CD8-positive, alpha-beta memory T cell (primary cell): ENCODE measurements at regions not wholly inside any gene's neighbourhood (a gene's known extent, or its start where the extent isn't known, plus 50 kb on each side); places are given as distances from the start of the nearest gene placed in this dataset.

Source experiments
- CTCF ChIA-PET: fragments of 350-600 bp; sonication (Branson Sonifier 250); formaldehyde crosslinking; loops from one replicate; lab custom pipeline; 2021; ENCODE audit warnings: antibody characterized with exemption; lab: Charles Lee
- POLR2A ChIA-PET: fragments of 350-600 bp; sonication (Branson Sonifier 250); formaldehyde crosslinking; loops from one replicate; lab custom pipeline; 2021; ENCODE audit warnings: antibody characterized with exemption; lab: Charles Lee
- DNase-seq, 5 donors: peaks; one replicate each; pipeline versions ENCODE4 v3.0.0 to v3.0.0-alpha.2; 2020 to 2022; ENCODE audit warnings: mixed read lengths in 1 of 5
- H3K27ac ChIP-seq: one replicate; pipeline ENCODE4 v1.7.0; 2013; ENCODE audit warnings: low read depth, mild to moderate bottlenecking, low read length, moderate library complexity
- H3K27me3 ChIP-seq: 2 replicates; pipeline ENCODE4 v1.7.0; 2013; ENCODE audit warnings: low read length, mild to moderate bottlenecking; ENCODE audit not compliant: insufficient read depth, poor library complexity, severe bottlenecking
- H3K36me3 ChIP-seq: 2 replicates; pipeline ENCODE4 v1.7.0; 2013; ENCODE audit warnings: mild to moderate bottlenecking, low read length, moderate library complexity; ENCODE audit not compliant: insufficient read depth
- H3K4me1 ChIP-seq: 2 replicates; pipeline ENCODE4 v1.7.0; 2013; ENCODE audit warnings: mild to moderate bottlenecking, low read length, moderate library complexity; ENCODE audit not compliant: insufficient read depth
- H3K4me3 ChIP-seq: 2 replicates; pipeline ENCODE4 v1.7.0; 2013; ENCODE audit warnings: mild to moderate bottlenecking, low read length
- H3K9me3 ChIP-seq: 2 replicates; pipeline ENCODE4 v1.7.0; 2013; ENCODE audit warnings: mild to moderate bottlenecking, low read length
- H3K27ac Mint-ChIP-seq, 8 donors: one replicate each; pipeline ENCODE4 v1.8.0; 2020 to 2021; ENCODE audit warnings: mixed read lengths in 8 of 8, mild to moderate bottlenecking in 6 of 8, inconsistent platforms in 3 of 8, moderate library complexity in 3 of 8
- H3K27me3 Mint-ChIP-seq, 2 donors: one replicate each; pipeline ENCODE4 v1.8.0; 2020 to 2021; ENCODE audit warnings: mixed read lengths in 2 of 2, mild to moderate bottlenecking in 1 of 2, moderate library complexity in 1 of 2
- H3K36me3 Mint-ChIP-seq, 3 donors: one replicate each; pipeline ENCODE4 v1.8.0; 2020 to 2021; ENCODE audit warnings: mixed read lengths in 3 of 3, inconsistent platforms in 1 of 3, mild to moderate bottlenecking in 1 of 3
- H3K4me1 Mint-ChIP-seq, 3 donors: one replicate each; pipeline ENCODE4 v1.8.0; 2020 to 2021; ENCODE audit warnings: mixed read lengths in 3 of 3, inconsistent platforms in 1 of 3, mild to moderate bottlenecking in 1 of 3
- H3K4me3 Mint-ChIP-seq, 7 donors: one replicate each; pipeline ENCODE4 v1.8.0; 2020 to 2021; ENCODE audit warnings: mixed read lengths in 7 of 7, mild to moderate bottlenecking in 6 of 7, moderate library complexity in 4 of 7, inconsistent platforms in 2 of 7
- H3K9me3 Mint-ChIP-seq, 5 donors: one replicate each; pipeline ENCODE4 v1.8.0; 2020 to 2022; ENCODE audit warnings: mixed read lengths in 5 of 5, mild to moderate bottlenecking in 3 of 5, moderate library complexity in 2 of 5, inconsistent platforms in 1 of 5

- no peak overlapping the region for H3K4me3 Mint-ChIP-seq
- no peaks in the 10 kb centered on the region for H3K36me3 Mint-ChIP-seq
Observed at GRCh38 chr6:19336579-19336978, 500.6 kb upstream of the ID4 start.

GRCh38 chr6:19337101-19337500 lies 500.1 kb upstream of the ID4 start:
- peaks cover 2 to 16% (median 8%) of the 10 kb centered on the region in 5 donors for H3K9me3 Mint-ChIP-seq
- H3K36me3 ChIP-seq: no peaks in the 10 kb centered on the region
- H3K4me3 ChIP-seq: no peak overlapping the region
- H3K9me3 ChIP-seq: no peaks in the 10 kb centered on the region
- no peaks in the 10 kb centered on the region for H3K27me3 ChIP-seq
- CTCF ChIA-PET: no interaction called here
- no peaks in the 10 kb centered on the region for H3K4me1 Mint-ChIP-seq
- POLR2A ChIA-PET: no interaction called here
- H3K4me3 Mint-ChIP-seq: no peak overlapping the region
- no peaks in the 10 kb centered on the region for H3K36me3 Mint-ChIP-seq
- H3K4me1 ChIP-seq: no peaks in the 10 kb centered on the region
- no peaks in the 10 kb centered on the region for H3K27me3 Mint-ChIP-seq
- no peak overlapping the region for H3K27ac ChIP-seq
- H3K27ac Mint-ChIP-seq: no peak overlapping the region
- no peak for DNase-seq

More at GRCh38 chr6:19336579-19336978, 500.6 kb upstream of the ID4 start:
- no peaks in the 10 kb centered on the region for H3K4me1 Mint-ChIP-seq
- H3K27ac ChIP-seq: no peak overlapping the region
- DNase-seq: no peak
- POLR2A ChIA-PET: no interaction called here
- peaks cover 2 to 14% (median 7%) of the 10 kb centered on the region in 5 donors for H3K9me3 Mint-ChIP-seq
- no peaks in the 10 kb centered on the region for H3K4me1 ChIP-seq
- H3K4me3 ChIP-seq: no peak overlapping the region
- H3K9me3 ChIP-seq: no peaks in the 10 kb centered on the region
- no peak overlapping the region for H3K27ac Mint-ChIP-seq
- H3K27me3 ChIP-seq: no peaks in the 10 kb centered on the region
- H3K36me3 ChIP-seq: no peaks in the 10 kb centered on the region
- H3K27me3 Mint-ChIP-seq: no peaks in the 10 kb centered on the region
- CTCF ChIA-PET: no interaction called here

GRCh38 chr6:19342616-19343015 lies 494.6 kb upstream of the ID4 start:
- Histone ChIP-seq H3K4me1 (no peaks in the 10 kb centered on the region), H3K9me3 (no peaks in the 10 kb centered on the region), H3K27ac (no peak overlapping the region), H3K36me3 (no peaks in the 10 kb centered on the region), H3K27me3 (no peaks in the 10 kb centered on the region), H3K4me3 (no peak overlapping the region)
- ChIA-PET CTCF (no interaction called here), POLR2A (no interaction called here)
- Mint-ChIP-seq H3K4me3 (no peak overlapping the region), H3K36me3 (no peaks in the 10 kb centered on the region), H3K9me3 (peaks cover 3 to 26% (median 11%) of the 10 kb centered on the region in 5 donors), H3K4me1 (no peaks in the 10 kb centered on the region), H3K27me3 (no peaks in the 10 kb centered on the region), H3K27ac (no peak overlapping the region)
- no peak for DNase-seq

GRCh38 chr6:19349429-19349828 lies 487.7 kb upstream of the ID4 start:
- Histone ChIP-seq H3K27ac (no peak overlapping the region), H3K4me1 (no peaks in the 10 kb centered on the region), H3K36me3 (no peaks in the 10 kb centered on the region), H3K27me3 (no peaks in the 10 kb centered on the region), H3K9me3 (no peaks in the 10 kb centered on the region), H3K4me3 (no peak overlapping the region)
- H3K27ac Mint-ChIP-seq: no peak overlapping the region
- H3K4me3 Mint-ChIP-seq: no peak overlapping the region
- no peaks in the 10 kb centered on the region for H3K27me3 Mint-ChIP-seq
- no peaks in the 10 kb centered on the region for H3K36me3 Mint-ChIP-seq
- H3K4me1 Mint-ChIP-seq: no peaks in the 10 kb centered on the region
- POLR2A ChIA-PET: no interaction called here
- DNase-seq: no peak
- CTCF ChIA-PET: no interaction called here
- H3K9me3 Mint-ChIP-seq: peaks cover 8 to 21% (median 13%) of the 10 kb centered on the region in 5 donors

GRCh38 chr6:19354181-19354580 lies 483.0 kb upstream of the ID4 start:
- Mint-ChIP-seq H3K36me3 (no peaks in the 10 kb centered on the region), H3K27me3 (peaks cover 0 to 5% of the 10 kb centered on the region in 2 donors), H3K9me3 (peaks cover 5 to 11% (median 8%) of the 10 kb centered on the region in 5 donors), H3K27ac (no peak overlapping the region), H3K4me1 (no peaks in the 10 kb centered on the region), H3K4me3 (no peak overlapping the region)
- no peak for DNase-seq
- no peak overlapping the region for H3K4me3 ChIP-seq
- no peak overlapping the region for H3K27ac ChIP-seq
- ChIA-PET CTCF (no interaction called here), POLR2A (no interaction called here)
- H3K9me3 ChIP-seq: no peaks in the 10 kb centered on the region
- no peaks in the 10 kb centered on the region for H3K4me1 ChIP-seq
- H3K27me3 ChIP-seq: no peaks in the 10 kb centered on the region
- H3K36me3 ChIP-seq: no peaks in the 10 kb centered on the region

- POLR2A ChIA-PET: no interaction called here
- H3K27me3 ChIP-seq: no peaks in the 10 kb centered on the region
- CTCF ChIA-PET: no interaction called here
- Mint-ChIP-seq H3K4me1 (no peaks in the 10 kb centered on the region), H3K27me3 (peaks cover 0 to 5% of the 10 kb centered on the region in 2 donors), H3K36me3 (no peaks in the 10 kb centered on the region), H3K4me3 (no peak overlapping the region), H3K9me3 (peaks cover 0 to 2% (median 0%) of the 10 kb centered on the region in 5 donors), H3K27ac (no peak overlapping the region)
- no peak for DNase-seq
- H3K27ac ChIP-seq: no peak overlapping the region
- H3K4me3 ChIP-seq: no peak overlapping the region
- no peaks in the 10 kb centered on the region for H3K4me1 ChIP-seq
- H3K9me3 ChIP-seq: no peaks in the 10 kb centered on the region
- no peaks in the 10 kb centered on the region for H3K36me3 ChIP-seq
Observed at GRCh38 chr6:19356692-19357091, 480.5 kb upstream of the ID4 start.

GRCh38 chr6:19362396-19362795 lies 474.8 kb upstream of the ID4 start:
- Histone ChIP-seq H3K4me1 (no peaks in the 10 kb centered on the region), H3K27me3 (no peaks in the 10 kb centered on the region), H3K27ac (no peak overlapping the region), H3K36me3 (no peaks in the 10 kb centered on the region), H3K4me3 (no peak overlapping the region), H3K9me3 (no peaks in the 10 kb centered on the region)
- DNase-seq: no peak
- Mint-ChIP-seq H3K9me3 (peaks cover 0 to 5% (median 0%) of the 10 kb centered on the region in 5 donors), H3K4me1 (no peaks in the 10 kb centered on the region), H3K27me3 (peaks cover 0 to 5% of the 10 kb centered on the region in 2 donors), H3K4me3 (no peak overlapping the region), H3K36me3 (no peaks in the 10 kb centered on the region), H3K27ac (no peak overlapping the region)
- ChIA-PET POLR2A (no interaction called here), CTCF (no interaction called here)

GRCh38 chr6:19368511-19368910 lies 468.7 kb upstream of the ID4 start:
- Histone ChIP-seq H3K27me3 (no peaks in the 10 kb centered on the region), H3K36me3 (no peaks in the 10 kb centered on the region), H3K27ac (no peak overlapping the region), H3K4me3 (no peak overlapping the region), H3K4me1 (no peaks in the 10 kb centered on the region), H3K9me3 (no peaks in the 10 kb centered on the region)
- DNase-seq: no peak
- no peaks in the 10 kb centered on the region for H3K36me3 Mint-ChIP-seq
- H3K27me3 Mint-ChIP-seq: no peaks in the 10 kb centered on the region
- POLR2A ChIA-PET: no interaction called here
- no peaks in the 10 kb centered on the region for H3K4me1 Mint-ChIP-seq
- no peak overlapping the region for H3K4me3 Mint-ChIP-seq
- no peak overlapping the region for H3K27ac Mint-ChIP-seq
- H3K9me3 Mint-ChIP-seq: peaks cover 0 to 3% (median 0%) of the 10 kb centered on the region in 5 donors
- CTCF ChIA-PET: no interaction called here

- Mint-ChIP-seq H3K27ac (no peak overlapping the region), H3K4me1 (no peaks in the 10 kb centered on the region), H3K9me3 (peaks cover 0 to 3% (median 0%) of the 10 kb centered on the region in 5 donors), H3K36me3 (no peaks in the 10 kb centered on the region), H3K4me3 (no peak overlapping the region), H3K27me3 (no peaks in the 10 kb centered on the region)
- Histone ChIP-seq H3K4me1 (no peaks in the 10 kb centered on the region), H3K4me3 (no peak overlapping the region), H3K27me3 (no peaks in the 10 kb centered on the region), H3K27ac (no peak overlapping the region), H3K9me3 (no peaks in the 10 kb centered on the region), H3K36me3 (no peaks in the 10 kb centered on the region)
- no peak for DNase-seq
- ChIA-PET CTCF (no interaction called here), POLR2A (no interaction called here)
Observed at GRCh38 chr6:19369785-19370184, 467.4 kb upstream of the ID4 start.
